Stimulated activated CD8-positive, alpha-beta memory T cell treated with anti-CD3 and anti-CD28 coated beads, Interleukin-4, amount 100 ng/mL, for 24 hours (primary cell): ENCODE measurements at regions not wholly inside any gene's neighbourhood (a gene's known extent, or its start where the extent isn't known, plus 50 kb on each side); places are given as distances from the start of the nearest gene placed in this dataset.

ENCODE experiments used
- DNase-seq: peaks from one replicate; pipeline ENCODE4 v3.0.0-alpha.2; 2020; ENCODE audit warnings: low read depth

DNA sequence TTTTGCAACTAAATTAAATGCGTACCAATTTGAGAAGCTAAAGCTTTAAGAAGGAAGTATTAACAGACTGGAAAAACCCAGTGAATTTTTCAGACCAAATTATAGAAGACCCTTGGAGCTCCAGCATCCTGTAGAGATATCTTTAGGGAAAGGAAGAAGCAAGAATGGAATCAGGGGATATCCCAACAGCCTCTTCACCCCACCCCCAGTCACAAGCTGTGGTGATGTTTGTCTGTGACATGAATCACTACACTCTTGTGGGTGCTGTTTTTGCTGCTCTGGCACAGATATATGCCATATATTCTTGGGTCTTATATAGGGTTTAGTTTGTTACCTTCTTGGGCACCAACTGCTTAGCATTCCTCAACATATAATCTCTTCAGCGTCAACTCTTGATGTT, 78.5 kb upstream of the BCL6 start:
- no peak for DNase-seq

DNA sequence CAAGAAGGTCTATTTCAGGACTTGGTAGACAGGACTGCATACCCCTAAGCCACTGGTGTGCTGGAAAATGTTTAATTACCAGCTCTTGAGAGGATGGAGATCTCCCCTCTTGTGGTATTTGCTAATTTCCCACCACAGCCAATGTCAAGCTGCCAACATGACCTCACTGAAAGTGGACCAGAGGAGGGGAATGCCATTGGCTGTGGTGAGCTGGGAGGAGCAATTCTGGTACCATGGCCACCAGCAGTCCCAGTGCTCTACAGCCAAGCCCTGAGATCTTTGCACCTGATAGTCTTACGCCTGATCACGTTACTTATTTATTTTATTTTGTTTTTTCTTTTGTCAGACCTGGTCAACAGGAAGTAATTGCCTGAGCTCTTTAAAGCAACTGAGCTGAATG, 82.5 kb upstream of the BCL6 start:
- DNase-seq, result no peak

DNA sequence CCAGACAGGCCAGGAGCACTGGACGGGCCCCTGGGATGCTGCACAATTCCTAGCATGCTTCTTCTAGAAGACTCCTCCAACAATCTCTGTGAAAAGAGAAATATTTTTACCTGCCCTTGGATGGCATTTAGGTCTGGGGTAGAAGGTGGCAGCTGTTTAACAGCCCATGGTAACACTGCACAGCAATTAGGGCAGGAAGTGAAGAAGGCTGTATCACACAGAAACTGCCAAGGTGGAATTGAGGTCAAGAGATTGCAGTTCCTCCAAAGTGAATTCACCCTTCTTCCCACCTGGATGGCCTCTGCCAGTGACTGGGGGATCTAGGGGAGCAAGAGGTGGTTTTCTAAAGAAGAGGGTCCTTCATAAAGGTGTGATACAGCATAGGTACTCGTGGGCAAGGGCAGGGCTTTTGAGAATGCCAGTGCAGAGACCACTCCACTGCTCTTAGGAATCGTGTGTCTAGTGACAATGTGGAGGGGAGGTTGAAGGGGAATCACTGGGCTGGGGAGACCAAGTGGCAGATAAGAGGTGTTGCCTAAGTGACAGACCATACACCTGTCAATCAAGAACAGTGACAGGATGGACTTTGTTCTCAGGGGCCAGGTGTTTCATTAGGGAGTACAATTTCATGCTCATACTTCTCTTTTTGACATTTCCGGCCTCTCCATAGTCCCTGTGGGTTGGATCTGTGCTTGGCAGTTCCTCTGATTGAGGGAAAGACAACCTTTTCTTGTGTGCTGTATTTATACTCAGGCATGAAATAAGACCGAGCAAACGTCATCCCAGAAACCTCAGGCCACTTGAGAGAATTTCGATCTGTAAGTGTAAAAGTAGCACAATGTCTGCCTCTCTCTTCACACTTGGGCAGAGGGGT, 83.5 kb upstream of the BCL6 start:
- no peak for DNase-seq

DNA sequence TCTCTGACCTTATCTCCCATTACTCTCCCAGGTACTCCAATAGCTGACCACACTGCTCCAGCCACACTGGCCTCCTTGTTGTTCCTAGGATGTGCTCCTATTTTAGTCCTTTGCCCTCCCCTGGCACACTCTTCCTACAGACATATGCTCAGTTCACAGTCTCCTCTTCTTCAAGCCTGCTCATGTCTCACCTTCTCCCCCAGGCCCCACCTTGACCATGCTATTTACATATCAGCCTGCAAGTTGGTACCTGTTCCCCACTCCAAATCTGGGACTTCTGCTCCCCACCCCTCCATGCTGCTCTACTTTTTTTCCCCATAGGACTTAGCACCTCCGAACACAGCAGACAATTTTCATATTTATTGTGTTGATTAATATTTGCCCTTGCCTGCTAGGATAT, 84.9 kb upstream of the BCL6 start:
- no peak for DNase-seq

DNA sequence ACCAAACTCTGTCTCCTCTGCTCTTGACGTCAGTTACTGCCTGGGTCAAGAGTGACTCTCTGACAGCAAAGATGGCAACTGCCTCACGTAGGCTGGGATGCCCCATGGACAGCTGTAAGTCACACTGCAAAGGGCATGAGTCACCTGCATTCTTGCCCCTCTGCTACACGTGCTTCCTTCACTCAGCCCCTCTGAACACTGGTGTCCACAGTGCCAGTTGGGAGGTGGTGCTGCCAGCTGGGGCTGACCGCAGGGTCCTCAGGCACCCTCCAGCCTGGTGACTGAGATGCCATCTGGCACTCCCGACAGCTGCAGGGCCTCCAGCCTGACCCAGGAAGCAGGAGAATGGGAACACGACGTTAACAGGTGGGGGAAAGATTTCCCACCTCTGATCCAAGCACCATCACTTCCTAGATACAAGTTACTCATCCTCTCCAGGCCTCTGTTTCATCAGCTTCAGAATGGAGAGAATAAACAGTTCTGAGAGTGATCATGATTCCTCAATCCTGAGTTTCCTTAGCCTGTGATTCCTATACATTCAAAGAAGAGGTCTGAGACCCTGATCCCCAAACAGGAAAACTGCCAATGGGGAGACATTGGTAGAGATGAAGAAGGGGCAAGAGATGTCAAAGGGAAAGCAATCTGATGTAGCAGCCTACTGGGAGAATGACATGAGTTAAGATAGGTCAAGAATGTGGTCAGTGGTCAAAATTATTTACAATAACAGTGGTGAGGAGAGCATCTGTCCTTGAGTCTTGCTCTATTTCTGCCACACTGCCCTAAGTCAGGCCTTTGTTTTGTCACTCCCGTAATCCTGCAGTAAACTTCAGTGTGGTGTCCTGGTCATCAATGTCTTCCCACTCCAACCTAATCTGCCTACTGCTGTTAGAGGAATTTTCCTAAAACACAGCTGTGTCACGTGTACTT, 86.1 kb upstream of the BCL6 start:
- DNase-seq, result no peak

DNA sequence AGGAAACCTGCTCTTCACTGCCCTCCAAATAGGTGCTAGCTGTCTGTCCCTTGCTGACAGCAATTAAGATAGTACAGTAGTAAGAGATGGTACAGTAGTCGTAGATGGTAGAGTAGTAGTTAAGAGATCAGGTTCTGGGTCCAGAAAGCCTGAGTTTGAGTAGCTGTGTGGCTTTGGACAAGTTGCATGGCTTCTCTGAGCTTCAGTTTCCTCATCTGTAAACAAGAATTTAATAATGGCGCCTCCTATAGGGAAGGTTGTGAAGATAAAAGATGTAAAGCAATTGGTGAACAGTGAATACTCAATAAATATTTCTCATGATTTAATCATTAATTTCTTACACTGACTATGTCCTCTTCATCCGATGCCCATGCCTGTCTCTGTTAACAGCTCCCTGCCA, 86.9 kb upstream of the BCL6 start:
- no peak for DNase-seq

DNA sequence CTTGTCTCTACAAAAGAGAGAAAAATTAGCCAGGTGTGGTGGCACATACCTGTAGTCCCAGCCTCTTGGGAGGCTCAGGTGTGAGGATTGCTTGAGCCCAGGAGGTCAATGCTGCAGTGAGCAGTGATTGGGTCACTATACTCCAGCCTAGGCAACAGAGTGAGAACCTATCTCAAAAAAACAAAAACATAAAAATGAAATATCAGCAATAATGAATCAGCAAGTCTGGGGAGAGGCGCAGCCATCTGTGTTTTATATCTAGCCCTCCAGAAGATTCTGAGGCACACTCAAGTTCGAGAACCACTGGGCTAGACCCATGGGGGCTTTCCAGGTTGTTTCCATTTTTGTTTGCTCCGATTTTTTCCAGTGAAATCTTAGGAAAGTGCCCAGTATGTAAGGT, 88.1 kb upstream of the BCL6 start:
- DNase-seq, result no peak

DNA sequence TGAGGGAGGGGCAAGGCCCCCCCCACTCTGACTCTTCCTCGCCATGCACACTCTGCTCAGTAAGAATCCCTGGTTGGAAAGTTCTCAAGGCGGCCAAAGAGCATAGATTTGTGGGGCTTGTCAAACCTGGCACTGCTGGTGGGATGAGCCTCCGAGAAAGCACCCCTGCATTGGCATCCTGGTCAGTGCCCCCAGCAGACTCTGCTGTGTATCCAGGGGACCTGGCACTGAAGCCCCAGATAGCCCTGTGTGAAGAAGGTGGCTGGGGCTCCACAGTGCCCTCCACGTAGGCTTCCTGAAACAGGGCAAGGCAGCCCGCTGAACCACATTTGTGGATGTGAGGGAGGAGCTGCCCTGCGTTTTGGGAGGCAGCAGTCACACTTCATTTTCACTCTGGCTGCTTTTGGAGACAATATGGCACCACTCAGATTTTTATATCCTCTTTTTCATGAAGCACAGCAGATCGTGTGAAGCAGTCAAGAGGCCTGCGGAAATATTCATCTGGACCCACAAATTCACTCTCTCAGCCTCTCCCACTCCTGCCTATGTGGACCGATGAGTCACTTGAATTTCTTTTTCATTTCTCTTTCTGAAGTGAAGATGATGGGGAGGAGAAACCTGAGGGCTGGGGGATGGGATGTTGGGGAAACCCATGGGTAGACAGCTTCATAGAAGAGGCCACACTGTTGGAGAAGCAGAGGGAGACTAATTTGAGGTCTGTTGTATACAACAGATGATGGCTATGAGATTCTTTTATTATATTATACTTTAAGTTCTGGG, 88.7 kb upstream of the BCL6 start:
- no peak for DNase-seq

DNA sequence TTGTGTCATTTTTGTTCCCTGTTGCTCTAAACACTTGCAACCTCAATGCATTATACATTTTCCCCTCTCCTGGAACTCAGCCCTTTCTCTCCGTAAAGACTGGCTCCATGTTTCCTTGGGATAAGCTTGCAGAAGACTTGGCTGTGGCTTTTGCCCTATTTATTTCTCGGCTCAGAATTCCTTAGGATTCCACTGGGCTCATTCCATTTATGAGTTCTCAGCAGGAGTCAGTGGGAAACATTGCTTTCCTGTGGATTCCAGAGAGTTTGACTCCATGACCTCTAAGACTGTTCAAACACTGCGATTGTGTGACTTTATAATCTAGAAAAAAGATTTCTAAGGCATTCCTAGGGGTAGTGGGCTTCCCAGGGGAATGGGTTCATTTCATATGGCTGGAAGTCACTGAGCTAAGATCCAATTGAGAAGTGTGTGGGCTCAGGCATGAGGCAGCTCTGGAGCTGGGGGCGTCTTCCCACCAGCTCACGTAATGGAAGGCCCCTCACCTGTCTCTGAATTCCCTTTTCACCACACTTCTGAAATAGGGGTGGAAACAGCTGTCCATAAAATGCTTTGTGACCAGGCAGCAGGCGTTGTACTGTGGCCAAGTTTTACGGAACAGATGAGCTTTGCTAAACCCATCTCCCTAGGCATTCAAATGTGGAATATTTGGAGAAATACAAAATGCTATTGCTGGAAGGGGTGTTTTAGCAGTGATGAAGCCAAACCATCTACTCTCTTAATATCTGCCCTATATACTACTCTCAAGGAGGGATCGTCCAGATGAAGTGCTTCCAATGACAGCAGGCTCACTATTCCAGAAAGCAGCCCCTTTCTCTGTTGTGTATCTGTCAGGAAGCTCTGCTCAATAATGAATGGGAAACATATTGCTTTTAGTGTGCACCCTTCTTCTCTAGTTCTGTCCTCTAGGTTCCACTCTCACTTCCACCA, 91.8 kb upstream of the BCL6 start:
- no peak for DNase-seq

DNA sequence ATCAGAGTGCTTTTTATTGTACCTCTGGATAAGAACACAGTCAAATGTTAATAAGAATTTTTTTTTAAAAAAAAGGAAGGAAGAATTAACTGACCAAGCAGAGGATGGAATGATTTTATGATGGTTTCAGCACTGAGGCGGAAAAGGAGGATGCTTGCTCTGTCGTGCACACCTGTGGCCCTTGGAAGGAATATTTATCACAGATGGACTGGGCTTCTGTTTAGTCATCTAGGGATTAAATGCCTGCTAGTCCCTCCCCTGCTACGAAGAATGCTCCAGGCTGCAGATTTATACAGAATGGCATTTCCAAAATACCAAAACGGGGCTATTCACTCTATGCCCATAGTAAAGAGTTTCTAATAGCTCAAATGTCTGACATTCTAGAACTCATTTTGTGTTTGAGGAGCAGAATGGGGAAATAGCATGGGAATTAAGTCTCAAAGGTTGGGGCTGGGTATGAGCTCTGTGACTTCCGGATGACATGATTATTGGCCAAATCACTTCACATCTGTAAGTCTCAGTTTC, 92.8 kb upstream of the BCL6 start:
- DNase-seq, result no peak

DNA sequence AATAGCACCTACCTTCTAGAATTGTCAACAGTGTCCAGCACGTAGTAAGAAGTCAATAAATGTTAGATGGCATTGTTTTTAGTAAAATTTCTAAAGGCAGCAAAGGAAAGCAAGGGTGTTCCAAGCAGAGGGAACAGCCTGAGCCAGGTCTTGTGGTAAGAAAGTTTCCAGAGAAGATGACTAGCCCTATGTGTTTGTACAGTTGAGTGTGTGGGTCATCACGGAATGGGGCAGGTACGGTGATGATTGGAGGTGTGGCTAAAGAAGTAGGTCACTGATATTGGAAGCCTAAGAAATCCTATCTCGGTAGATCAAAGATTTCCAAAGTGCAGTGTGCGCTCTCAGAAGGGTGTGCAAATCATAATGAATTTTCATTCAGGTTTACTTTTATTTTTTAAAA, 94.2 kb upstream of the BCL6 start:
- DNase-seq, result no peak

DNA sequence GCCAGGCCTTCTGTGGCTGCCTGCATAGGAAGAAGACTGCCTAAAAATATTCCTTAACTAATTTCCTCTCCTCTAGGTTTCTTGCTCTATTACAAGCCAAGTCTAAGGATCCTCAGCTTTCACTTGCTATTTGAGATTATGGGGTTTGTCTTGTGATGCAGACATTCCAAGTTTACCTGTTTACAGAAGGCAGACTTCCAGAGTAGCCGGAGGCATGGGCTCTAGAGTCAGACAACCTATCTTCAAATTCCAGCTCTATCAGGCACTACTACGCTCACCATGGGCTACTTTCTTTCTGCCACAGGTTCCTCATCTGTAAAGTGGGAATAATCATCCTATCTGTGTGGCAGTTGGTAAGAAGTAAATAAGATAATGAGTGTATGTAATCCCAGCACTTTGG, 95.6 kb upstream of the BCL6 start:
- DNase-seq, result no peak

DNA sequence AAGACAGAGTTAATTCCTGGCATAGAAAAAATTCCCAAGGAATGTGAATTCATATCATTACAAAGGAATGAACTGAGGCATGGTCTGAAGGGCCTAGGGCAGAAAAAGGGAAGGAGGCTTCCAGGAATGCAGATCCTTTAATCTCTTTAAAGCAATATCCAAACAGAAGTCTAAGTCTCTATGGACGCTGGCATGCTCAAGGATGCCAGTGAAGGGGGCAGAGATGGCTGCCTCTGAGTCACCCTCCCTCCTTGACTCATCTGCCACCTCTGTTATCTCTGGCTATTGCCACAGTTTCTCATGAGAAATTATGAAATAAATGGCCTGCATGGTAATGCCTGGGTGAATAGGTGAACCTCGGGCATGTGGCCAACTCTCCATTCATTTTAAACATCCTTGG, 96.3 kb upstream of the BCL6 start:
- DNase-seq, result no peak

DNA sequence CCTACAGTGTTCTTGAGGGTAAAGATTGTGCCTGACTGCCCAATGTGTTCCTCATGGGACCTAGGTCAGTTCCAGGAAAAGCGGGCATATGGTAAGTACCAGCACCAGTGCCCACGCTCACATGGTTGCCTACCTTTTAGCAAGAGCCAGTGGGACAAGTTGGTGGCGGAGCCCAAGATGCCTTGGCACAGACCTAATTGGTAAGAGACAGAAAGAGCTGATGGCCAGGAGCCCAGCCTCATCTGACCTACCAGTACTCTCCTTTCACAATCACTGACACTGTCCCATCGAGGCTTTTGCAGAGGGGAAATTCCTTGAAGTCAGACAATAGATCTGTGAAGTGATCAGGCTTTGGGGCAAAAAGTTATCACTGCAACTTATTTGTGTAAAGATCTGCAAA, 98.4 kb upstream of the BCL6 start:
- no peak for DNase-seq

DNA sequence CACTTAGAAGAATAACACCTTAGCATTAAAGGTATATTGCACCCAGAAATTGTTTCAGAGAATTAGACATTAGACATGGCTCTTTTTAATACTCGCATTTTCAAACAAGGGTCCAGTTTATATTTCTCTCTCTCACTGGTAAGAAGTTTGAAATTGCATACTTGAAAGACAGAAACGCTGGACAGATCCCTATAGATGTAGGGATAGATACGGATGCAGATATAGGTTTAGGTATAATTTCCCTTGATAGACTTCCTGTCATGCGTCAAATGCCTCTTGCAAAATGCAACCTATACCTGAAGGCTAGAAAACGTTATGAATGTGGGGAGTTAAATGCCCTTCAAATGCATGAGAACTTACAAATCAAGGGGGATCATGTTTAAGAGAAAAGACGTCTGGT, 99.4 kb upstream of the BCL6 start:
- DNase-seq, result no peak

DNA sequence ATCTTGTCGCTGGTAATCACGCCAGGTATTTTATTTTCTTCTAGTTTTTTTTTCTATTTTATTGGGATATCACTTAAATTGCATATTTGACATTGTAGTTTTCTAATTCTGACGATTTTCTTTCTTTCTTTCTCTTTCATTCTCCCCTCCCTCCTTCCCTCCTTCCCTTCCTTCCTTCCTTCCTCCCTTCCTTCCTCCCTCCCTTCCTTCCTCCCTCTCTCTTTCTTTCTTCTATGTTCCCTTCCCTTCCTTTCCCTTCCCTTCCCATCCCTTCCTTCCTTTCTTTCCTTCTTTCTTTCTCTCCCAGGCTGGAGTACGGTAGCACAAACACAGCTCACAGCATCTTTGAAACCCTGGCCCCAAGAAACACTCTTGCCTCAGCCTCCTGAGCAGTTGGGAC, 100.6 kb upstream of the BCL6 start:
- DNase-seq, result no peak

DNA sequence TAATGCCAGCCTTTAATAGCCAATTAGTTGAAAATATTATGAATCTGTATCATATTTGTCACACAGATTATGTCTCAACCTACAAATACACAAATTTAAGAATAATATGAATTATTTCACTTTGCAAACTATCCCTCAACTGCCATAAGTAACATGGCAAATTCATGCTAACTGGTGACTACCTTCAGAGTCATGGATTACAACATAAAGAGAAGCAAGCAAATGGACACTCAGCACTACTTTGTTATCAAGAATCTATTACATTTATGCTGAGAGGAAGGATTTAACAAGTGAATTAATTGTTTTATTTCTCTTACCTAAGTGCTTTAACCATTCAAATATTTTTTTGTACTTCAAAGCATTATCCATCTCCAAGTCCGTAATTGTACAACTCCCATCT, 103.1 kb upstream of the BCL6 start:
- DNase-seq, result no peak

DNA sequence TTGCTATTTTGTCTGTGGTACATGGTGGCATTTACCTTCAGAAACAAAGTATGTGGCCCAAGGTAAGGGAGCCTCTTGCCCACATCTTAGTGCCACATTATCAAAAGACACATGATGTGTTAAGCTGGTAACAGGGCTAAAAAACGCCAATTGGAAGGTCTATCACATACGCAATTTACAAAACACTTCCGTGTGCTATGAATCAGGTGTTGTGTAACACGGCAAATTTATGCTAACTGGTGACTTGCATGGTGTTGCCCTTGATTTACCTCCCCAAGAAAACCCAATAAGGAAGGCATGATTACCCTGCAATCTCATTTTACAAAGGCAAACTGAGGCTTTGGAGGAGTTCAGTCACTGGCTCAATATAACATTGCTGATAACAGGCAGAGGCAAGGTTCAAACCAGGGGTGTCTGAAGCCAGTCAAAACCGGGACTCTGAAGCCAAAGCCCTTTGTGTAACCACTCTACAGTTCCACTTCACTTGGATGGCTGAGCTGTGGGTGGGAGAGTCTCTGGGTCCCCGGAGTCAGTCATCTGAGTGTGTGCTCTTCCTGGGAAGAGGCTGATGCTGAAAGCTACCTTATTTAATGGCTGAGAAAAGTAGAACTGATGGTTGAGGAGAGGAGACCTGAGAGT, 103.9 kb upstream of the BCL6 start:
- no peak for DNase-seq

DNA sequence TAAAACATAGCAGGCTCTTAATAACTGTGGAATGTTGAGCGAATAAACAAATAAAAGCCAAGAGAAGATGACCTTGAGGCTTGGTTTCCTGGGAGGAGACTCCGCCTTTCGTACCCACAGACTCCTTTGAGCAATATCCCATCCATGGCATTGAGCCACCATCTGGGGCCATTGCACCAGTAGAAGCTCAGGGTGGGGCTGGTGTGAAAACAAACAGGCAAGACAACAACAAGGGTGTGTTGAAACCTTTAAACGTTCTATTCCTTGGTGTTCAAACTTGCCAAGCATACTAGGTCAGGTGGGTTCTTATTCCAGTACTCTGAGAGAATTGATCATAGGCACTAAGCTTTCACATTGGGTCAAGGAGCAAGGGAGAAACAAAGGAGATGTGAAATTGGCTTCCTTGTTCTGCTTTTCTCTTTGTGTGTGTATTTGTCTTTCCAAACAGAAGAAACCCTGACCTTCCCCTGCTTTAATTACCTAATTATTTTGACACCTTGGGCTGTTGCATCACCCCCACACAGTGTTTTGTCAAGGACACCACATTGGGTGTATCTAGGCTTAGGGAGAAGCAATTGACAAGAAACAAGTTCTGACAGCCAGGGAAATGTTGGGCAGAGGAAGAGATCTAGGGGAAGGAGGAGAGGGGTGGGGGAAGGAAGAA, 105.1 kb upstream of the BCL6 start:
- DNase-seq, result no peak
